HepG2 (cell line): ENCODE measurements at regions not wholly inside any gene's neighbourhood (a gene's known extent, or its start where the extent isn't known, plus 50 kb on each side); places are given as distances from the start of the nearest gene placed in this dataset.

Source experiments
- ATAC-seq: fragments of 200-7000 bp; cut with Tn5 transposase; 3 replicates; pipeline ENCODE4 v1.9.1; 2020; ENCODE audit warnings: mild to moderate bottlenecking, moderate library complexity
- BruUV-seq: library from RNA; stranded (reverse); fragments of 400-500 nt; replicated peaks from 2 replicates; lab custom pipeline; 2021; lab: Mats Ljungman, UMichigan
- CTCF ChIA-PET: fragments of 300-600 bp; formaldehyde crosslinking; extraction: SDS; loops from one replicate; lab custom pipeline; 2021; ENCODE audit warnings: low total read pairs, inconsistent platforms, low intra/inter-chr PET ratio; lab: Yijun Ruan, JAX
- POLR2A ChIA-PET: fragments of 350-600 bp; sonication (Branson Sonifier 250); formaldehyde crosslinking; loops from one replicate; lab custom pipeline; 2020; ENCODE audit warnings: antibody characterized with exemption, inconsistent platforms; lab: Yijun Ruan, JAX
- DNase-seq: peaks from one replicate; pipeline ENCODE4 v3.0.0-alpha.2; 2015; ENCODE audit warnings: low spot score
- FAIRE-seq: peaks from 3 replicates; lab custom pipeline; 2011; peaks lifted over from hg19 to GRCh38; lab: Jason Lieb, UNC
- H2AFZ ChIP-seq: one replicate; pipeline ENCODE4 v1.6.1; 2011; ENCODE audit warnings: low read length, inconsistent platforms
- H3K27ac ChIP-seq: fragments of 300-600 bp; 3 replicates; pipeline ENCODE4 v1.8.0; 2011; ENCODE audit warnings: mixed run types, mild to moderate bottlenecking, mixed read lengths, low read length, inconsistent platforms; ENCODE audit not compliant: insufficient read depth; ENCODE audit errors: extremely low read length
- H3K27me3 ChIP-seq, 2 experiments: fragments of 200-600 bp in 1 of 2; 2 replicates in 1 of 2; 3 replicates in 1 of 2; pipeline versions ENCODE4 v1.6.0 to v1.8.0; 2011; ENCODE audit warnings: low read length in 2 of 2, mild to moderate bottlenecking in 2 of 2, moderate library complexity in 2 of 2, inconsistent platforms in 1 of 2; ENCODE audit not compliant: insufficient read depth in 2 of 2, control insufficient read depth in 1 of 2
- H3K36me3 ChIP-seq, 2 experiments: fragments of 200-600 bp in 1 of 2; replicated peaks in 1 of 2; 2 replicates in 1 of 2; 3 replicates in 1 of 2; pipeline versions ENCODE4 v1.5.1 to v1.8.0; 2011; ENCODE audit warnings: low read length in 2 of 2, inconsistent platforms in 1 of 2; ENCODE audit not compliant: insufficient read depth in 2 of 2, control insufficient read depth in 1 of 2
- H3K4me1 ChIP-seq: 2 replicates; pipeline ENCODE4 v1.5.1; 2012; ENCODE audit warnings: low read length, inconsistent platforms; ENCODE audit not compliant: insufficient read depth
- H3K4me2 ChIP-seq: 2 replicates; pipeline ENCODE4 v1.6.0; 2011; ENCODE audit warnings: low read depth, low read length, inconsistent platforms
- H3K4me3 ChIP-seq, 3 experiments: fragments of 200-600 bp in 1 of 3; sonication (generic), shearing (Covaris generic) in 1 of 3; replicated peaks in 1 of 3; 2 replicates each; pipeline ENCODE4 v1.5.1; 2011 to 2016; ENCODE audit warnings: low read length in 3 of 3, inconsistent platforms in 2 of 3, low read depth in 2 of 3, mild to moderate bottlenecking in 2 of 3, control low read depth in 1 of 3, mixed read lengths in 1 of 3; ENCODE audit not compliant: insufficient read depth in 1 of 3
- H3K79me2 ChIP-seq: one replicate; pipeline ENCODE4 v1.6.1; 2011; ENCODE audit warnings: low read length, inconsistent platforms; ENCODE audit not compliant: insufficient read depth
- H3K9ac ChIP-seq: 2 replicates; pipeline ENCODE4 v1.6.0; 2011; ENCODE audit warnings: mild to moderate bottlenecking, low read depth, low read length, inconsistent platforms; ENCODE audit not compliant: insufficient read depth
- H3K9me3 ChIP-seq: 2 replicates; pipeline ENCODE4 v1.5.1; 2012; ENCODE audit warnings: mild to moderate bottlenecking, low read length
- H4K20me1 ChIP-seq: 2 replicates; pipeline ENCODE4 v1.6.0; 2011; ENCODE audit warnings: inconsistent platforms, mild to moderate bottlenecking, low read length, moderate library complexity; ENCODE audit not compliant: insufficient read depth
- SP5 ChIP-seq: IDR thresholded peaks from 2 replicates; pipeline ENCODE4 v1.6.1; 2016; ENCODE audit warnings: low read depth, borderline replicate concordance
- STAT5B ChIP-seq: sonication (generic); formaldehyde crosslinking; IDR thresholded peaks from 2 replicates; pipeline ENCODE4 v1.4.0; 2020; ENCODE audit warnings: missing genetic modification reagents
- TOPORS ChIP-seq: sonication (generic); formaldehyde crosslinking; IDR thresholded peaks from 2 replicates; pipeline ENCODE4 v1.8.0; 2023; ENCODE audit warnings: mild to moderate bottlenecking, missing genetic modification reagents
- ZNF318 ChIP-seq: sonication (generic); formaldehyde crosslinking; IDR thresholded peaks from 2 replicates; pipeline ENCODE4 v1.4.0; 2020; ENCODE audit warnings: mild to moderate bottlenecking, missing genetic modification reagents
- ZNF329 ChIP-seq: sonication (generic); formaldehyde crosslinking; IDR thresholded peaks from 2 replicates; pipeline ENCODE4 v1.9.0; 2021; ENCODE audit warnings: low read depth, mild to moderate bottlenecking, missing genetic modification reagents
- ZNF800 ChIP-seq: sonication (generic); formaldehyde crosslinking; IDR thresholded peaks from 2 replicates; pipeline ENCODE4 v1.4.0; 2020; ENCODE audit warnings: missing genetic modification reagents
- WGBS: methylation state at CpG from one replicate; pipeline ENCODE4 v1.1.6; 2017; ENCODE audit warnings: low lambda C conversion rate; 5-methylcytosine and 5-hydroxymethylcytosine counted together
- in situ Hi-C: cut with HindIII; loops from 2 replicates; pipeline ENCODE4 v1.10.0; 2017; ENCODE audit warnings: low pct_unique_long_range_greater_than_20kb; ENCODE audit not compliant: extremely low pct_ligation_motif_present
- intact Hi-C: fragments of 100-400 bp; cut with micrococcal nuclease; formaldehyde crosslinking; loops from one replicate; pipeline ENCODE4 v1.10.0; 2022; ENCODE audit not compliant: unreplicated experiment
- TF ChIP-seq, protein P1 (sequence below): sonication (generic); formaldehyde crosslinking; IDR thresholded peaks from 2 replicates; pipeline ENCODE4 v1.8.0; 2023; ENCODE audit warnings: mild to moderate bottlenecking, missing genetic modification reagents

DNA sequence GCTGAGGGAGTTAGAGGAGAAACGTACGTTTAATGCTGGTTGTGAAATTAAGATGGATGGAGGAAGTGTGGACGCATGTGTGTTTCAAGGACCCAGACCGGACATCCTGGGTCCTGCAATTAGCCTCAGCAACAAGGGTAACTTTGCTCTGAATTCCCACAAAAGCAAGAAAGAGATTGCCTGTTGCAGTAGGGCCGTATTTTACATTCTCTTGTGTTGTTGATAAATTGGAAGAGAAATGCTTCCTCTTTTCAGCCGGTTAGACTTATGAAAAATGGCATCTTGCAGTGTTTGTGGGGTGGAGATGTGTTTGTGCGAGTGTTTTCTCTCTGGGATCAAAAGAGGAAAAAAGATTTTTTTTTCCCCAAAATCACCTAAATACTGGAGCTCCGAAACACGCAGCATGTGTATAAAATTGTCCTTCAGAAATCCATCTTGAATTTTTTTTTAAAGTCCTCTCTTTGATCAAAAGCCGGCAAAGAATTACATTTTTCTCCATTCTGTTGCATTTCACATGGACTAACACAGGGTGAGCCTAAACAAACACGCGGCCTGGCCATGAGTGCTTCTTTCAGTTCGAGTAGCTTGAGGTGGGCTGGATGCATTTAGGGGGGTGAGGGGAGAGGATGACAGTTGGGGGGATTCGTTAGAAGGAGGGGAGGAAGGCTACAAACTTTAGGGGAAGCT, 251.6 kb downstream of the C16orf95 start:
- CTCF ChIA-PET: interaction anchor here (6.8 kb wide), 1 partner anchor 501 kb away, joined by 86 read pairs; the partner anchor contains the start of gene FOXC2
- Histone ChIP-seq H3K27me3 (peaks cover 6 to 60% of the 10 kb centered on the region in 2 experiments), H3K27ac (no peak overlapping the region), H3K9ac (no peak overlapping the region), H3K4me1 (no peaks in the 10 kb centered on the region), H3K9me3 (no peaks in the 10 kb centered on the region), H3K79me2 (no peaks in the 10 kb centered on the region), H3K36me3 (no peaks in the 10 kb centered on the region), H3K4me2 (no peak overlapping the region), H2AFZ (no peak overlapping the region), H4K20me1 (no peaks in the 10 kb centered on the region), H3K4me3 (no peak overlapping the region)
- TF ChIP-seq ZNF329 (CRISPR knock-in tag) (no peak), STAT5B (no peak), TOPORS (no peak), SP5 (CRISPR knock-in tag) (no peak), ZNF318 (CRISPR knock-in tag) (no peak), ZNF800 (CRISPR knock-in tag) (no peak)
- TF ChIP-seq, protein P1, sequence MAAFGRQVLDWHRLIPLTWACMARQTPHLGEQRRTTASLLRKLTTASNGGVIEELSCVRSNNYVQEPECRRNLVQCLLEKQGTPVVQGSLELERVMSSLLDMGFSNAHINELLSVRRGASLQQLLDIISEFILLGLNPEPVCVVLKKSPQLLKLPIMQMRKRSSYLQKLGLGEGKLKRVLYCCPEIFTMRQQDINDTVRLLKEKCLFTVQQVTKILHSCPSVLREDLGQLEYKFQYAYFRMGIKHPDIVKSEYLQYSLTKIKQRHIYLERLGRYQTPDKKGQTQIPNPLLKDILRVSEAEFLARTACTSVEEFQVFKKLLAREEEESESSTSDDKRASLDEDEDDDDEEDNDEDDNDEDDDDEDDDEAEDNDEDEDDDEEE (CRISPR knock-in tag): no peak
- FAIRE-seq (no peak), ATAC-seq (no peak), DNase-seq (no peak)
- 17% methylated on average over 14 of the region's 14 CpGs for WGBS
- intact Hi-C loops (no loop called here), in situ Hi-C loops (no loop called here)
- POLR2A ChIA-PET: no interaction called here
- BruUV-seq: no TSS peak
